Epithelial cell of proximal tubule (primary cell): ENCODE measurements at regions not wholly inside any gene's neighbourhood (a gene's known extent, or its start where the extent isn't known, plus 50 kb on each side); places are given as distances from the start of the nearest gene placed in this dataset.
A peak's percentile ranks its signal among the peaks of the same experiment; 100 is the strongest.

Experiments
- DNase-seq: peaks from one replicate; pipeline ENCODE4 v3.0.0-alpha.2; 2011; ENCODE audit warnings: low read depth
- H3K4me3 ChIP-seq: 2 replicates; pipeline ENCODE4 v1.5.1; 2011; ENCODE audit warnings: low read depth, mild to moderate bottlenecking, low read length
- TF ChIP-seq, protein P1 (sequence below): conservative IDR thresholded peaks from 2 replicates; pipeline ENCODE4 v1.5.1; 2012; ENCODE audit warnings: low read depth, mild to moderate bottlenecking, low read length

DNA sequence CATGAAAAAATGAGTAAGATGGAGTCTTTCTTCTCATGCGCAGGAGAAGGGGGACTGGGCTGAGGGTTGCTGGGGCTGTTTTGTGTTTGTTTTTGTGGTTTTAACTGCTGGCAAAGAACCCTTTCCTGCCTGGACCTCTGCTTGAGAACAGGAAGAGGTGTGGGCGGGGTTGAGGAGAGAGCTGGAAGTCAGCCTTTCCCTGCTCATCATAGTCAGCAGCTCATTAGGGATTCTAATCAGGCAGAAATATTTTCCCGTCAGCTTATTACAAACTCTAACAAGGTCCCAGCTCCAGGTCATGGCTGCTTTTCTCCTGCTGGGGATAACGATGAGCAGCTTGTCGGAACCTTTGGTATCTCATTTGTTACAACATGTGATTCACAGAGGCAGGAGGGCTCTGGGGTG is 185.0 kb upstream of the NRXN3 start:
- TF ChIP-seq, protein P1, sequence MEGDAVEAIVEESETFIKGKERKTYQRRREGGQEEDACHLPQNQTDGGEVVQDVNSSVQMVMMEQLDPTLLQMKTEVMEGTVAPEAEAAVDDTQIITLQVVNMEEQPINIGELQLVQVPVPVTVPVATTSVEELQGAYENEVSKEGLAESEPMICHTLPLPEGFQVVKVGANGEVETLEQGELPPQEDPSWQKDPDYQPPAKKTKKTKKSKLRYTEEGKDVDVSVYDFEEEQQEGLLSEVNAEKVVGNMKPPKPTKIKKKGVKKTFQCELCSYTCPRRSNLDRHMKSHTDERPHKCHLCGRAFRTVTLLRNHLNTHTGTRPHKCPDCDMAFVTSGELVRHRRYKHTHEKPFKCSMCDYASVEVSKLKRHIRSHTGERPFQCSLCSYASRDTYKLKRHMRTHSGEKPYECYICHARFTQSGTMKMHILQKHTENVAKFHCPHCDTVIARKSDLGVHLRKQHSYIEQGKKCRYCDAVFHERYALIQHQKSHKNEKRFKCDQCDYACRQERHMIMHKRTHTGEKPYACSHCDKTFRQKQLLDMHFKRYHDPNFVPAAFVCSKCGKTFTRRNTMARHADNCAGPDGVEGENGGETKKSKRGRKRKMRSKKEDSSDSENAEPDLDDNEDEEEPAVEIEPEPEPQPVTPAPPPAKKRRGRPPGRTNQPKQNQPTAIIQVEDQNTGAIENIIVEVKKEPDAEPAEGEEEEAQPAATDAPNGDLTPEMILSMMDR: no peak
- H3K4me3 ChIP-seq: no peak overlapping the region
- DNase-seq: no peak

DNA sequence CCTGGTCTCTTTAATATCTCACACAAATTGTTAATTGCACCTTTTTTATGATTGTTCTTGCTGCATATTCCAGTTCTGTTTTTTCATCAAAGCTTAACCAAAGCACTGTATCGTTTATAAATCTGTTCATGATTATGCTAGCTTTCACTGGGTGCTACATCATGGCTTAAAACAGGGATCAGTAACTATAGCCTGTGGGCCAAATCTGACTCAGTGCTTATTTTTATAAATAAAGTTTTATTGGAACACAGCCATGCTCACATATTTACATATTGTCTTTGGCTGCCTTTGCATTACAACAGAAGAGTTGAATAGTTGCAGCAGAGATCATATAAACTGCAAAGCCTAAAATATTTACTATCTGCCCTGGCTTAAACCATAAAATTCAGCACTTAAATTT is 183.4 kb upstream of the NRXN3 start:
- TF ChIP-seq, protein P1: no peak
- DNase-seq: no peak
- H3K4me3 ChIP-seq: no peak overlapping the region

DNA sequence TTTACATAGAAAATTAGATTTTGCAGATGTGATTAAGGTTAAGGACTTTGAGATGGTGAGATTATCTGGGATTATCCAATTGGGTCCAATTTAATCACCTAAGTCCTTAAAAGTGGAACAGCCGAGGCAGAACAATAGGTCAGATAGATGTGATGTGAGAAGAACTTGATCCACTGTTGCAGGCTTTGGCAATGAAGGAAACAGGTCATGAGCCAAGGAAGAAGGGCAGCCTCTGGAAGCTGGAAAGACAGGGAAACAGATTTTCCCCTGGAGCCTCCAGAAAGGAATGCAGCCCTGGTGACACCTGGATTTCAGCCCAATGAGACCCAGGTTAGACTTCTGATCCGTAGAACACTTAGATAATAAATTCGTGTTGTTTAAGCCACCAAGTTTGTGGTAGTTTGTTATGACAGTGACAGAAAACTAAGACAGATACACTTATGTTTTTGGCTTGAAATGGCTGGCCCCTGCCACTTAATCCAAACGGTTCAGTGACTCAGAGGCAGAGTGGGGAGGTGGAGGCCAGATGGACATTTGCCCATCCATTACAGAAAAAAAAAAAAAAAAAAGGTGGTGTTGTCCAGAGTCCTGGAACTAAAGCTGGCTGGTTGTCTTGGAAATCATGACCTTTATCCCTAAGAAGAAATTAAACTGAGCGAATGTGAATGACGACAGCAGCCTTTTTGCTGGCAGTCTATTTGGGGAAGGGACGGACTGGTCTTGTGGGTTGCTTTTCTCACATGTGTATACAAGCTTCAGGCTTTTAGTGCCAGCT is 181.9 kb upstream of the NRXN3 start:
- TF ChIP-seq, protein P1: no peak
- no peak overlapping the region for H3K4me3 ChIP-seq
- DNase-seq: no peak

DNA sequence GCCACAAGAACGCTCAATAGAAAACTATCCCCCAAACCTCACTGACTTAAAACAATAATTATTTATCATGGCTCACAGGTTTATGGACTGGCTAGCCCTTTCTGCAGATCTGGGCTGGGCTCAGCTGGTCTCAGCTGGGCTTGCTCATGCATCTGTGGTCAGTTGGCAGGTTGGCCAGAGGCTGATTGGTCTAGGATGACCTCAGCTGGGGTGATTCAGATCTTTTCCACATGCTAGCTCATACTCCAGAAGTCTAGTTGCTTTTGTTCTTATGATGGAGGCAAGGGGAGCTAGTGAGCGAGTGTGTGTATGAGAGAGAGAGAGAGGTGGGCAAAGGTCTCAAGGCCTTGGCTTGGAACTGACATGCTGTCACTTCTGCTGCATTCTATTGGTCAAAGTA is 181.2 kb upstream of the NRXN3 start:
- TF ChIP-seq, protein P1: peak; percentile 30
- DNase-seq: peak; percentile 93

DNA sequence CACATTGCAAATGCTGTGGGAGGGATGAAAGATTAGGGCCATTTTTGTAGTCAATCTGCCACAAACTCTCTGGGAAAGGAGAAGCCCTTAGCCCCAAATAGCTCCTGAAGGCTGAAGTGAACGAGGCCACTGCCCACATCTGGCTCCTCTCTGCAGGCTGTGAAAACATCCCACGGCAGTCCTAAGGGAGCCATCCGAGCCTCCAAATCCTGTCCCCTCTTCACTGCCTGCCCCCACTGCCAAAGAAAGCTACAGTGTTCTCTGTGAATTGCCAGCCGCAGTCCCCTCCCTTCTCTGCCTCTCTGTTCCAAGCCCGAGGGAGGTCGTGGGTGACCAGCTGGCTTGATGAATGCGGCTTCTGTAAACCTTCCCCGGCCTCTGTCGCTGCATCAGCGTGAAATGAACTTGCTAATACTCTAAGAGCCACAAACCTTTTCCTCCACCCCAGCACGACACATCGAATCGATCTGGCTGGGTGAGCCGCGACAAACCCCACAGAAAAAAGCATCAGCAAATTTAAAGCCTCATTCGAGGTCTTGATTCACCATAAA is 180.7 kb upstream of the NRXN3 start:
- TF ChIP-seq, protein P1: no peak
- no peak overlapping the region for H3K4me3 ChIP-seq
- no peak for DNase-seq

More for the DNA sequence above, 181.2 kb upstream of the NRXN3 start:
- H3K4me3 ChIP-seq: no peak overlapping the region

DNA sequence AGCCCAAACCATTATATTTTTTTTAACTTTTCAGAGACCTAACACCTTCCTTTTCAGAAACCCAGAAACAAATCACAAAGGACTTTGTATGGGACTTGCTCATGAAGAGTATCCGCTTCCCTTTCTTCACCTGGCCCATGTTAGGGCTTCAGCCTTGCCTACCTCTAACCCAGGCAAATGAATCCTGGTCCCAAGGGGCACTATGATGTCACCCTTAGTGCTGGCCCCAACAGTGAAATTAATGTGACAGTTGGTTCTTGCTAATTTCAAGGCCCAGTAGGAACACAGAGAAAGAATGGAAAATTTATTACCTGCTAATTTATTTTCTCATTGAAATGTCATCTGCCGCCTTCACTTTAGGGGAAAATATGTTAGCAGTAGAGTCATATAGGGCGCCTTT is 179.8 kb upstream of the NRXN3 start:
- no peak overlapping the region for H3K4me3 ChIP-seq
- TF ChIP-seq, protein P1: no peak
- no peak for DNase-seq

DNA sequence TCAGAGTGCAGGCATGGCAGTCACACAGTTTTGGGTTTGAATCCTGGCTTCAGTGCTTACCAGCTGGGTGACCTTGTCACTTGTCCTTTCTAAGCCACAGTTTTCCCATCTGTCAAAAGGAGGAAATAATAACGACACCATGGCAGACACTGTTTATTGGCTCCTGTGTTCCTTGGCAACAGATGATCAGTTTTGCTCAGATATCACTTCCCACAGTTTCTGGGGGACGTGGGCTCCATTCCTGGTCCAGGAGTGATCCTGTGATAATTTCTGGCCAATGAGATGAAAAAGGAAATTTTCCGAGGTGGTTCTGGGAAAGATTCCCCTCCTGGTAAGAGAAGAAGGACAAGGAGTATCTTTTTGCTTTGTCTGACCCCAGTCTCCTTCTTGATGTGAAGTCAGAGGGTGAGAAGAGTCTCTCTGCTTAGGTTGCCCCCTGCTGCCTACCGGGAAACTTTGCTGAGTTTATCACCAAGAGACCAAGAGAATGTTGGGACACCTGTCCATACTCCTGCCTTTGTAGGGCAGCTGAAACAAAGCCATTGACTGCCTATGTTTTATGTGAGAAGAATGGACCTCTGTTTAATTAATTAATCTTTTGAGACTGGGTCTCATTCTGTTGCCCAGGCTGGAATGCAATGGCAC is 178.9 kb upstream of the NRXN3 start:
- no peak overlapping the region for H3K4me3 ChIP-seq
- TF ChIP-seq, protein P1: peak; percentile 60
- no peak for DNase-seq
